Common myeloid progenitor, CD34-positive (primary cell): ENCODE measurements at regions not wholly inside any gene's neighbourhood (a gene's known extent, or its start where the extent isn't known, plus 50 kb on each side); places are given as distances from the start of the nearest gene placed in this dataset.

Source experiments
- CTCF ChIA-PET: fragments of 350-600 bp; sonication (Branson Sonifier 250); formaldehyde crosslinking; loops from one replicate; lab custom pipeline; 2021; ENCODE audit warnings: antibody characterized with exemption; lab: Charles Lee
- POLR2A ChIA-PET: fragments of 350-600 bp; sonication (Branson Sonifier 250); formaldehyde crosslinking; loops from one replicate; lab custom pipeline; 2021; ENCODE audit warnings: antibody characterized with exemption; lab: Charles Lee
- DNase-seq, 3 donors: peaks; one replicate each; pipeline versions ENCODE4 v3.0.0 to v3.0.0-alpha.2; 2013
- H3K27ac ChIP-seq, 2 experiments: 1 replicate in 1 of 2; 2 replicates in 1 of 2; pipeline ENCODE4 v1.7.0; 2013; ENCODE audit warnings: inconsistent platforms in 2 of 2, low read length in 2 of 2, mild to moderate bottlenecking in 2 of 2, low read depth in 1 of 2, moderate library complexity in 1 of 2; ENCODE audit not compliant: severe bottlenecking in 2 of 2, insufficient read depth in 1 of 2, poor library complexity in 1 of 2
- H3K27me3 ChIP-seq, 5 experiments: replicated peaks in 2 of 5; 1 replicate in 3 of 5; 2 replicates in 2 of 5; pipeline versions ENCODE4 v1.6.1 to v1.7.0; 2013; ENCODE audit warnings: low read length in 4 of 5, mild to moderate bottlenecking in 2 of 5, moderate library complexity in 2 of 5, inconsistent platforms in 1 of 5; ENCODE audit not compliant: insufficient read depth in 5 of 5, control insufficient read depth in 4 of 5
- H3K36me3 ChIP-seq, 4 experiments: 1 replicate in 2 of 4; 2 replicates in 2 of 4; pipeline versions ENCODE4 v1.6.1 to v1.7.0; 2013; ENCODE audit warnings: low read length in 3 of 4, control low read depth in 1 of 4, mild to moderate bottlenecking in 1 of 4; ENCODE audit not compliant: control insufficient read depth in 4 of 4, insufficient read depth in 4 of 4
- H3K4me1 ChIP-seq, 4 experiments: 1 replicate in 3 of 4; 2 replicates in 1 of 4; pipeline versions ENCODE4 v1.6.1 to v1.7.1; 2013; ENCODE audit warnings: low read length in 3 of 4, mild to moderate bottlenecking in 3 of 4, control low read depth in 1 of 4, inconsistent platforms in 1 of 4, moderate library complexity in 1 of 4; ENCODE audit not compliant: control insufficient read depth in 4 of 4, insufficient read depth in 4 of 4; ENCODE audit errors: control extremely low read depth in 1 of 4
- H3K4me3 ChIP-seq, 7 experiments: 1 replicate in 4 of 7; 2 replicates in 3 of 7; pipeline versions ENCODE4 v1.5.1 to v1.7.0; 2013; ENCODE audit warnings: mild to moderate bottlenecking in 7 of 7, low read length in 6 of 7, moderate library complexity in 6 of 7, inconsistent platforms in 2 of 7, low read depth in 2 of 7, control low read depth in 1 of 7; ENCODE audit not compliant: insufficient read depth in 4 of 7, control insufficient read depth in 1 of 7; ENCODE audit errors: extremely low read depth in 1 of 7
- H3K9me3 ChIP-seq, 5 experiments: 1 replicate in 4 of 5; 2 replicates in 1 of 5; pipeline versions ENCODE4 v1.6.1 to v1.7.1; 2013; ENCODE audit warnings: low read length in 4 of 5, mild to moderate bottlenecking in 2 of 5, inconsistent platforms in 1 of 5, low read depth in 1 of 5, moderate library complexity in 1 of 5; ENCODE audit not compliant: control insufficient read depth in 4 of 5, insufficient read depth in 2 of 5; ENCODE audit errors: control extremely low read depth in 1 of 5
- whole genome bisulfite sequencing: methylation state at CpG from one replicate; pipeline ENCODE4 v1.1.5; 2013; ENCODE audit not compliant: insufficient coverage; 5-methylcytosine and 5-hydroxymethylcytosine counted together

DNA sequence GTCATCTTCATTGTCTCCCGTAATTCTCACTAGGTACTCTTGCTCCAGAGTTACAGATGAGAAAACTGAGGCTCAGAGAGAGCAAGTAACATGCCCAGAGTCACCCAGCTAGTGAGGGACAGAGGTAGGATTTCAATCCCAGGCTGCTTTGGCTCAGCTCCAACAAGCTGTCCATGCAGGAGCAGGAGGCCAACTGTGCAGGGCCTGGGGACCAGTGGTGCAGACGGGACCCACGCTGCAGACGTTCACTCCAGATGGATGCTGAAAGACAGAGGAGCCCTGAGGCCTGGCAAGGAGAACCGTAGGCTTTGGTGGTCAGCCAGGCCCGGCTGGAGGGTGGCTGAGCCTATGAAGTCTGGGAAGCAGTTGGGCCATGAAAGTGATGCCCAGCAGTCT lies 102.6 kb downstream of the MCFD2 start:
- CTCF ChIA-PET = interaction anchor here (0.8 to 1.3 kb wide), 5 partner anchors 13 to 53 kb away, joined by 3 to 4 read pairs (median 3); no protein-coding TSS in a partner anchor

More for the DNA sequence above, 102.6 kb downstream of the MCFD2 start:
- H3K27ac ChIP-seq = no peak overlapping the region
- no peak overlapping the region for H3K4me3 ChIP-seq
- H3K9me3 ChIP-seq = peaks cover 0 to 5% (median 3%) of the 10 kb centered on the region in 5 experiments
- POLR2A ChIA-PET = no interaction called here
- H3K27me3 ChIP-seq = no peaks in the 10 kb centered on the region
- no peak for DNase-seq
- peaks cover 7 to 38% (median 20%) of the 10 kb centered on the region in 4 experiments for H3K4me1 ChIP-seq
- no peaks in the 10 kb centered on the region for H3K36me3 ChIP-seq
- 100% methylated on average over 6 of the region's 6 CpGs for WGBS
